Stimulated activated CD8-positive, alpha-beta memory T cell treated with anti-CD3 and anti-CD28 coated beads, Interleukin-4, amount 100 ng/mL, for 24 hours (primary cell): ENCODE measurements at regions not wholly inside any gene's neighbourhood (a gene's known extent, or its start where the extent isn't known, plus 50 kb on each side); places are given as distances from the start of the nearest gene placed in this dataset.

Experiments
- DNase-seq: peaks from one replicate; pipeline ENCODE4 v3.0.0-alpha.2; 2020; ENCODE audit warnings: low read depth

- DNase-seq = no peak
Observed at GRCh38 chr6:102582569-102582968, 1189.1 kb downstream of the GRIK2 start.

- no peak for DNase-seq
Observed at GRCh38 chr6:102581378-102582124, 1188.0 kb downstream of the GRIK2 start.

DNA sequence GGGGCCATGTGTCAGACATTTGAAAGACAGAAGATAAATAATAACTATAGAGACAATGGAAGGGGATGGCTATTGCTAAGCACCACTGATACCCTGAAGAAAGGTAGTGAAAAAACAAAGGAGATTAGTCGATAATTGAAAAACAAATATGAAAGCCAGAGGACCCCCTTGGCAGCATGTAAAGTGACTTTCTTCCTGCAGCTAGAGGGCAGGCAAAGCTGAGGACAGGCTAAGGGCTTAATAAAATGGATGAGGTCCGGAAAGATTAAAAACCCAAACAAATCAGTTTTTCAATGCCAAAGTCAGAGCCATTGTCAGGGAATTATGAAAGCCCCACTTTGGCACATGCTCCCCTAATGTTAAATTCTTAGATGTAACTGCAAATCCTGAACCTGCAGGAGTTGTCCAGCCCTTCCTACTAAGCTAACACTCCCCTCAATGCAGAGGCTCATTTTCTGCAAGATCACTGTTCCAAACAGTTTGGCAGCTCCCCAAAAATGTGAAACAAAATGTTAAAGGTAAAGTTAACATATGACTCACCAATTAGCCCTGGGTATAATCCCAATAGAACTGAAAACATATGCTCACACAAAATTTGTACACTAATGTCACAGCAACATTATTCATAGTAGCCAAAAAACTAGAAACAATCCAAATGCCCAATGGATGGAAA lies 1177.9 kb downstream of the GRIK2 start:
- DNase-seq = no peak

GRCh38 chr6:102562713-102563112 lies 1169.2 kb downstream of the GRIK2 start:
- DNase-seq = no peak

DNA sequence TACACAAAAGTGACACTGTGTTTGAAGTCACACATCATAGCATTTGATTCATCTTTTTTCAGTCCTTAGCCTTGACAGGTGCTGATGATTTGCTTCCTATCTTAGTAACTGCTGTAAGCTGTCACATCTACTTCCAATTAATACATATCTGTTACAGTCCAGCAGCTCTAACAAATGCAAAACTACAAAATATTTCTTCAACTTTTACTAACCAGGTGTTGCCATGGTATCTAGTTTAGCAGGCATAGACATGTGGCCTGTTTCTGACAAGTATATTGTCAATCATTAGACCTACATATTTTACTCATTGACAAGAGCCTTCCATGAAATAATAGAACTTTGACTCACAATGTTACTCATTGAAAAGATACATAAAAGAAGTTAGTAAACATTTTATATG lies 1159.7 kb downstream of the GRIK2 start:
- DNase-seq = no peak

DNA sequence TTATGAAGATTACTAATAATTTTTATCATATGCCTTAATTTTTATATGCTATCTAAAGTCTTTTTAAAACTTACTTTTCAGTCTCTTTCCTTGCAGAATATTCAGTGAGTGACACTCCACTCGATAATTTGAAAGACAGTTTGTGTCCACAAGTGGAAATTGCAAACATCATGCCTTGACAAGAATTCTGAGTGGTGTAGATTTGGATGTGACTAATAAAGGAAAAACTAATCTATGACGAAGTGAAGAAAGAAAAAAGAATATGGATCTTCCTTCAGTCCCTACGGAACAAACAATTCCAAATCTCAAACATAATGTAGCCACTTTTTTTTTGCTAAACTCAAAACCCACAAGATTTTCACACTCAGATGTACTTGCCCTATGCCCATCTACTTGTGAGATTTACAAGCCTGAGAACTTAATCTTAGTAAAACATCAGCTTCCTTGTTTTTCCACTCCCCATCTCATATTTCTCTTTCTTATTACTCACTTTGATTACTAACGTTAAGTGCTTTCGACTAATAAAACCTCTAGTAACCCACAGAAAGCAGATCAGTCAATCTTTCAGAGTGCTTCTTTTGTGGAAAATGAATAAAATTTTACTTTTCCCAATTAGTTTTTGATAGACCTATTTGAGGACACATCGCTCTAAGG lies 1155.8 kb downstream of the GRIK2 start:
- DNase-seq = no peak

DNA sequence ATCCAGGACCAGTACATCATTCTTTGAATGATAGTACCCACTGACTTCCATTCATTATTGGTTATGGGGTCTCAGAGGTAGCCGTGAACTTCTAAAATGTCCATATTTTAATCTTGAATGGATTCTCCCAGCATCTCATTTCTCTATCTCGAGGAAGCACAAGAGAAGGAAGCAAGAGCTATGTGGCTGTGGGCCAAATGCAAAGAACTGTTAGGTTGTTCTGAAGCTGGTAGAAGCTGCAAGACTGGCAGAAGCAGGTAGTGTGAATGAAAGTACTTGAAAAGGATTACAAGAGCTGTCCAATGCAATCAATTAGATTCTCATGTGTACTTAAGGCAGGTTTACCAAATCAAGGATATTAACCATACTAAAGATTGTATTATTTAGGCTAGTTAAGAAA lies 1131.8 kb downstream of the GRIK2 start:
- no peak for DNase-seq

DNA sequence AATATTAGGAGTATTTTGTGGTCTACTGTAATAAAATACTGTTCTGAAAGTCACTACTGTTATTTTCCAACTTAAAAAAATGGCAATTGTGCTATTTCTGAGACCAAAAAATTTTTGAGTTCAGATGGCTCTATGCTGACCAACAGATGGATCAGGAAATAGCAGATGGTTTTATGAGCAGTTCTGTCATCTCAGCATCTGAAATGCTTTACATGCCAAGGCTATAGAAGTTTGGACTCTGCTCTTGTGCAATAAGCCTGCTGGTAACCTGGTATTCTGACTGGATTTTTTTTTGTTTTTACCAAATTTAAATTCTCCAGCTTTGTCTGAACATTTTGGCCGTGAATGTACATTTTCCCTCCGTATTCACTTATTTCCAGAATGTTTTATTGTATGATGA lies 1127.5 kb downstream of the GRIK2 start:
- DNase-seq = no peak

DNA sequence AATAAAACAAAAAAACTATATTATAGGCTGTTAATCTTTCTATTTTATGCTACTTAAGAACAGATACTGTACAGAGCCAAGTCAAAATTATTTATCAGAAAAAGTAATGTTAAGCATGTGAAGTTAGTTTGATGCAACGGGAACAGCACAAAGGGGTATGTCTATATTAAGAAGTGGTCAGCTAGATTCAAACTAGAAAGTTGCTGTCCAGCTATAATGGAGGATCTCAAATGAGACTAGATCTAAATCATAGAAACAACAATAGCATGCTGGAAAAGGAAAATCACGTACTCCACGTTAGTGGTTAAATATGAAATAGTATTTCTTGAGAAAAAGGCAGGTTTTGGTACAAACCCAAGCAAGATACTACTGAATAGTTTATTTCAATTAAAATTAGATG lies 1124.0 kb downstream of the GRIK2 start:
- no peak for DNase-seq

GRCh38 chr6:102501615-102502014 lies 1108.1 kb downstream of the GRIK2 start:
- no peak for DNase-seq

- DNase-seq = no peak
Observed at GRCh38 chr6:102494808-102495207, 1101.3 kb downstream of the GRIK2 start.

DNA sequence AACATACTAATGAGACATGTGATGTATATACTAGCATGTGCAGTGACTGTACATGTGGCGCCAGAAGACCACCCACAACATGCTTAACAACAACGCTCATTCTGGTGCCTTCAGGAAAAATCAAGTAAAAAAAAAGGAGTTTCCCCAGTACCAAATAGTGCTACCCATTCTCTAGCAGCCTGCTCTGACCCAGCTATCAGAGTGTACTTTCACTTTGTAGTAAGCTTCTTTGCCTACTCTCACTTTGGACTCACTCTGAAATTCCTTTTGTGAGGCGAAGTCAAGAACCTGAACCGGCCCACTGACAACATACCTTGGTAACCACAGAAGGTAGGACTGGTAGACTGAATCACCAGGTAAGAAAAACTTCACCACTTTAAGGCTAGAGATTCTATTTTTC lies 1100.0 kb downstream of the GRIK2 start:
- no peak for DNase-seq

GRCh38 chr6:102488729-102489128 lies 1095.2 kb downstream of the GRIK2 start:
- no peak for DNase-seq

DNA sequence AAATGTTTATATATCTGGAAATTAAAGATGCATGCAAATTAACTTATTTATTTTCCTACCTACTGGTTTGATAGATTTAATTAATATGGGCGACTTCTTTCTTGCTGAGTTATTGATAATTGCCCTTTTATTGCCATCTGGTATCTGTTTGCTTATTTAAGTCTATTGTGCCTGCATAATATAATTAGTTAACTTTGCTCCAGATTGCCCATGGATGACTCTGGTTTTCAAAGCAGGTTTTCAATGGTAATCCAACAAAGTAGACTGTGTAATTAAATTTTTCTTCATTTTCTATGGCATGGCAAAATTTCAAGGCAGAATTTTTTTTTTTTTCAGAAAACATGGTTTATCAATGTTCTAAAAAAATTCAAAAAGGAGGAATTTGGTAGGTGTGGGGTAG lies 1092.0 kb downstream of the GRIK2 start:
- DNase-seq = no peak

DNA sequence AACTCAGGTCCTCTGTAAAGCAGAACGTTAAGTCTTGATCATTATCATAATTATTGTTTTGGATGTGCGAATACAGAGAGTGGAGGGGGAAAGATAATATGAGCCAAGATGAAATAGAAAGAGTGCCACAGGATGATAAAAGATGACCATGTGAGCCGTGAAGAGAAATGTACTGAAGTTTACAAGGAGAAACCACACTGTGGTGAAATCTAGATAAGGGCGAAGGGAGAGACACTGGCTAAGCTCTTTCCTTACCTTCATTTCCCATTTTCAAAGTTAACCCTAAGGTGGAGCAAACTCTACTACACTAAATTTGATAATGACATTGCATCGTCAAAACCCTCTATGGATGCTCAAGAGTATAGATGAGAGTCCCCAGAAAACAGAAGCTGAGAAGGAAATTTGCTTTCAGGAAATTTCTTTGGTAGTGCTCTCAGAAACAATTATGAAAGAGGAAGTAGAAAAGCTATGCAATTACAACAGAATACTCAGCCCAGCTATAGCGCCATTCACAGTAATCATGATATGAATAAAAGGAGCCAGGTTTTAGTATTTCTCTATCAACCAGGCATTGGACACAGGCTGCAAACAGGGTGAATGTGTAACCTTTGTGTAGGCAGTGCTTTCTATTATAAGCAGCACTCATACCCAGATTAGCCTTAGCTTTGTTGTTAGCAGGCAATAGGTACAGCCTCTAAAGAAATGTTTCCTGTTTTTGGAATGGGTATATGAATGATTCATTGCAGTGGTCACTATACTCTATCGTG lies 1080.7 kb downstream of the GRIK2 start:
- no peak for DNase-seq

DNA sequence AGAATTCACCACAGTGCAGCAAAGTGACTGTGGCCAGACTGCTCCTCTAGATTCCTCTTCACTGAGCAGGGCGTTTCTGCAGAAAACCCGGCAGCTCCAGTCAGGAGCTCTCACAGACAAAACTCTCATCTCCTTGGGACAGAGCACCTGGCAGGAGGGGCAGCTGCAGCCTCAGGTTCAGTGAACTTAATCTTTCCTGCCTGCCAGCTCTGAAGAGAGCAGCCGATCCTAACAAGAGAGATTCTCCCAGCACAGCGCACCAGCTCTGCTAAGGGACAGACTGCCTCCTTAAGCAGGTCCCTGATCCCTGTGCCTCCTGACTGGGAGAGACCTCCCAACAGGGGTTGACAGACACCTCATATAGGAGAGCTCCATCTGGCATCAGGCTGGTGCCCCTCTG lies 1065.5 kb downstream of the GRIK2 start:
- DNase-seq = no peak

DNA sequence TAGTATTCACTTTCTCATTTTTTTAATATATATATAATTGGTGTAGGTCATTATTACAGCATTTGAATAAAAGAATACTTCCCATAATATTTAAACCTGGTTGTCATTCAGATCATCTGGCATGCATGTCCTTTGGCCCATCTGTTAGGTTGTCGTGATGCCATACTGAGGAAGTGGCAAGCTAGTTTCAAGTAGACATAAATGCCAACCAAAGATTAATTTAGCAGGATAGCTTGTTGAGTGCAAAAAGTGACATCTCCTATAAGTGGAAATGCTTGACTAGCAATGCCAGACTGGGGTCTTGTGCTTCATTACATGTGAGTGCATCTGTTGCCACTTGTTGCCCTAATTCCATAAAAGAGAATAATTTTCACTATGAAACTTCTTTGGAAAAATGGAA lies 1044.7 kb downstream of the GRIK2 start:
- no peak for DNase-seq

- DNase-seq = no peak
Observed at GRCh38 chr6:102417368-102417998, 1024.0 kb downstream of the GRIK2 start.

- DNase-seq = no peak
Observed at GRCh38 chr6:102415891-102416290, 1022.4 kb downstream of the GRIK2 start.

DNA sequence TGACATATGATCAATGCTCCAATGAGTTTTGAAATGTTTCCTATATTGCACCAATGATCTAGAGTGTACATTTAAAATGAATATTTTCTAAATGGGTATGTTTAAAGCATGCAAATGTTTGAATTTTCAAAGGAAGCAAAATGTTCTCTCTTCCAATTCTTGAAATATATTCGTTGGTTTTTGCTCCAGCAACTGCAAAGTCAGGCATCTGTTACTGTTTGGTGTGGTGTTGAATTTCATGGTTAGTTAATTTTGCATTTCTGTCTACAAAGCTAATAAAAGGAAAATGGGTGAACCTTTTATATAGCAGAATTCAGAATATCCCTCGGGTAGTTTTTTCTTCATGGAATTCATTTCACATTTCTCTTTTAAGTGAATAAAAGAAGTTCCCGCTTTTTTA lies 1018.3 kb downstream of the GRIK2 start:
- no peak for DNase-seq

DNA sequence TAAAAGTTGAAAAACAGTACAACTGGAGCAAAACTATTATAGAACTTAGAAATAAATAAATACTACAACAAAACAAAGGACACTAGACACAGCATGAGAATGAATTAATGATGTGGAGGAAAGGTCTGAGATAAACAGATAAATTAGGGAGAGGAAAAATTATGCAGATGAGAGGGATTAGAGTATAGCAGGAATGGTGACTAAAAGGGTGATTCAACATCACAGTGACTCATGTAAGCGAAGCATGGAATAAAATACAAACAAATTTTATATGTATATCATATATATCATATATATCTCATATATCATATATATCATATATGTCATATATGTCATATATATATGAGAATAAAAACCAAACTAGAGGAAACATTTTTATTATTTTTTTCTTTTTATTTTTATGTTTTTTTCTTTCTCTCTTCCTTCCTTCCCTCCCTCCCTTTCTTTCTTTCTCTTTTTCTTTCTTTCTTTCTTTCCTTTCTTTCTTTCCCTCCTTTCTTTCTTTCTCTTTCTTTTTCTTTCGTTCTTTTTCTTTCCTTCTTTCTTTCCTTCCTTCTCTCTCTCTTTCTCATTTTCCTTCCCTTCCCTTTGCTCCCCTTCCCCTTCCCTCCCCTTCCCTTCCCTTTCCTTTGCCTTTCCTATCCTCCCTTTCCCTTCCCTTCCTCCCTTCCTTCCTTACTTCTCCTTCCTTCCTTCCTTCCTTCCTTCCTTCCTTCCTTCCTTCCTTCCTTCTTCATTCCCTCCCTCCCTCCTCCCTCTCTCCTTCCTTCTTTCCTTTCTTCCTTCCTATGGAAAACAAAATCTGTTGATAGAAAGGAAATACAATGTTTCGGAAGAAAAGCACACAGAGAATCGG lies 1014.6 kb downstream of the GRIK2 start:
- no peak for DNase-seq
